SU-DHL-6 (cell line): ENCODE measurements at regions not wholly inside any gene's neighbourhood (a gene's known extent, or its start where the extent isn't known, plus 50 kb on each side); places are given as distances from the start of the nearest gene placed in this dataset.

ENCODE experiments used
- EZH2phosphoT487 ChIP-seq: fragments of 200-600 bp; sonication (generic), shearing (Covaris generic); conservative IDR thresholded peaks from 2 replicates; pipeline ENCODE4 v1.6.1; 2018; ENCODE audit warnings: mild to moderate bottlenecking, antibody characterized with exemption, low read length, moderate library complexity, mixed read lengths
- TF ChIP-seq, protein P1 (sequence below): fragments of 200-600 bp; sonication (generic); IDR thresholded peaks from one replicate; pipeline ENCODE4 v1.5.1; 2017; ENCODE audit warnings: antibody characterized with exemption, mild to moderate bottlenecking, low read length, moderate library complexity; ENCODE audit not compliant: insufficient read depth, poor library complexity, severe bottlenecking

DNA sequence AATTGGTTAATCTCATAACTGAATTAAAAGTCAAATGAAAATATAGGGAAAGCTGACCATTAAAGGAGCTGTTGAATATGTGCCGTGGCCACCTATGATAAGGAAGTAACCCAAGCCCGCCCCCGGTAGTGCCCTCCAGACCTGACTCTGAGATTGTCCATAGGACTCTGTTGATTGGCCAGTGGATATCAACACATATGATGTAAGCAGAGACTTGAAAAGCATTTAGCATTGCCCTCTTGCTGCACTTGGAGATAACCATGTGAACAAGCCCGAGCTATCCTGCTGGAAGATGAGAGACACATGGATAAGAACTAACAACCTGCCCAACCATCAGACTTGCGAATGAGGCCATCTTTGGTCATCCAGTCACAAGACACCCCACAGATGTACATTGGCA, 83.2 kb downstream of the LINC00237 start:
- no peak for TF ChIP-seq EZH2phosphoT487
- TF ChIP-seq, protein P1, sequence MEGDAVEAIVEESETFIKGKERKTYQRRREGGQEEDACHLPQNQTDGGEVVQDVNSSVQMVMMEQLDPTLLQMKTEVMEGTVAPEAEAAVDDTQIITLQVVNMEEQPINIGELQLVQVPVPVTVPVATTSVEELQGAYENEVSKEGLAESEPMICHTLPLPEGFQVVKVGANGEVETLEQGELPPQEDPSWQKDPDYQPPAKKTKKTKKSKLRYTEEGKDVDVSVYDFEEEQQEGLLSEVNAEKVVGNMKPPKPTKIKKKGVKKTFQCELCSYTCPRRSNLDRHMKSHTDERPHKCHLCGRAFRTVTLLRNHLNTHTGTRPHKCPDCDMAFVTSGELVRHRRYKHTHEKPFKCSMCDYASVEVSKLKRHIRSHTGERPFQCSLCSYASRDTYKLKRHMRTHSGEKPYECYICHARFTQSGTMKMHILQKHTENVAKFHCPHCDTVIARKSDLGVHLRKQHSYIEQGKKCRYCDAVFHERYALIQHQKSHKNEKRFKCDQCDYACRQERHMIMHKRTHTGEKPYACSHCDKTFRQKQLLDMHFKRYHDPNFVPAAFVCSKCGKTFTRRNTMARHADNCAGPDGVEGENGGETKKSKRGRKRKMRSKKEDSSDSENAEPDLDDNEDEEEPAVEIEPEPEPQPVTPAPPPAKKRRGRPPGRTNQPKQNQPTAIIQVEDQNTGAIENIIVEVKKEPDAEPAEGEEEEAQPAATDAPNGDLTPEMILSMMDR = no peak
